Prostate gland (tissue), 2 donors: ENCODE measurements at regions not wholly inside any gene's neighbourhood (a gene's known extent, or its start where the extent isn't known, plus 50 kb on each side); places are given as distances from the start of the nearest gene placed in this dataset.

Experiments
- CTCF ChIP-seq, 4 experiments: fragments of 200-600 bp in 2 of 4; fragments of 450-650 bp in 2 of 4; sonication (generic) in 2 of 4; IDR thresholded peaks; 1 replicate in 3 of 4; 2 replicates in 1 of 4; pipeline ENCODE4 v1.5.1; 2016 to 2019; ENCODE audit warnings: antibody characterized with exemption in 4 of 4, mild to moderate bottlenecking in 2 of 4, moderate library complexity in 2 of 4
- POLR2A ChIP-seq: fragments of 450-650 bp; IDR thresholded peaks from one replicate; pipeline ENCODE4 v1.6.1; 2016; ENCODE audit warnings: antibody characterized with exemption, mild to moderate bottlenecking

- TF ChIP-seq CTCF (IDR thresholded peaks at IDR 0.05) (no peak), POLR2A (no peak)
Measured at GRCh38 chr6:14722001-14722562, 523.8 kb upstream of the JARID2 start.
